ENCODE measurements at regions not wholly inside any gene's neighbourhood (a gene's known extent, or its start where the extent isn't known, plus 50 kb on each side); places are given as distances from the start of the nearest gene placed in this dataset.

- TF ChIP-seq, protein P1, sequence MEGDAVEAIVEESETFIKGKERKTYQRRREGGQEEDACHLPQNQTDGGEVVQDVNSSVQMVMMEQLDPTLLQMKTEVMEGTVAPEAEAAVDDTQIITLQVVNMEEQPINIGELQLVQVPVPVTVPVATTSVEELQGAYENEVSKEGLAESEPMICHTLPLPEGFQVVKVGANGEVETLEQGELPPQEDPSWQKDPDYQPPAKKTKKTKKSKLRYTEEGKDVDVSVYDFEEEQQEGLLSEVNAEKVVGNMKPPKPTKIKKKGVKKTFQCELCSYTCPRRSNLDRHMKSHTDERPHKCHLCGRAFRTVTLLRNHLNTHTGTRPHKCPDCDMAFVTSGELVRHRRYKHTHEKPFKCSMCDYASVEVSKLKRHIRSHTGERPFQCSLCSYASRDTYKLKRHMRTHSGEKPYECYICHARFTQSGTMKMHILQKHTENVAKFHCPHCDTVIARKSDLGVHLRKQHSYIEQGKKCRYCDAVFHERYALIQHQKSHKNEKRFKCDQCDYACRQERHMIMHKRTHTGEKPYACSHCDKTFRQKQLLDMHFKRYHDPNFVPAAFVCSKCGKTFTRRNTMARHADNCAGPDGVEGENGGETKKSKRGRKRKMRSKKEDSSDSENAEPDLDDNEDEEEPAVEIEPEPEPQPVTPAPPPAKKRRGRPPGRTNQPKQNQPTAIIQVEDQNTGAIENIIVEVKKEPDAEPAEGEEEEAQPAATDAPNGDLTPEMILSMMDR (conservative IDR thresholded peaks at IDR 0.05; ENCODE audit: low read depth in 2 of 2) = no peak
- TF ChIP-seq ETS1 (IDR thresholded peaks at IDR 0.05) = no peak
- TF ChIP-seq, protein P2, sequence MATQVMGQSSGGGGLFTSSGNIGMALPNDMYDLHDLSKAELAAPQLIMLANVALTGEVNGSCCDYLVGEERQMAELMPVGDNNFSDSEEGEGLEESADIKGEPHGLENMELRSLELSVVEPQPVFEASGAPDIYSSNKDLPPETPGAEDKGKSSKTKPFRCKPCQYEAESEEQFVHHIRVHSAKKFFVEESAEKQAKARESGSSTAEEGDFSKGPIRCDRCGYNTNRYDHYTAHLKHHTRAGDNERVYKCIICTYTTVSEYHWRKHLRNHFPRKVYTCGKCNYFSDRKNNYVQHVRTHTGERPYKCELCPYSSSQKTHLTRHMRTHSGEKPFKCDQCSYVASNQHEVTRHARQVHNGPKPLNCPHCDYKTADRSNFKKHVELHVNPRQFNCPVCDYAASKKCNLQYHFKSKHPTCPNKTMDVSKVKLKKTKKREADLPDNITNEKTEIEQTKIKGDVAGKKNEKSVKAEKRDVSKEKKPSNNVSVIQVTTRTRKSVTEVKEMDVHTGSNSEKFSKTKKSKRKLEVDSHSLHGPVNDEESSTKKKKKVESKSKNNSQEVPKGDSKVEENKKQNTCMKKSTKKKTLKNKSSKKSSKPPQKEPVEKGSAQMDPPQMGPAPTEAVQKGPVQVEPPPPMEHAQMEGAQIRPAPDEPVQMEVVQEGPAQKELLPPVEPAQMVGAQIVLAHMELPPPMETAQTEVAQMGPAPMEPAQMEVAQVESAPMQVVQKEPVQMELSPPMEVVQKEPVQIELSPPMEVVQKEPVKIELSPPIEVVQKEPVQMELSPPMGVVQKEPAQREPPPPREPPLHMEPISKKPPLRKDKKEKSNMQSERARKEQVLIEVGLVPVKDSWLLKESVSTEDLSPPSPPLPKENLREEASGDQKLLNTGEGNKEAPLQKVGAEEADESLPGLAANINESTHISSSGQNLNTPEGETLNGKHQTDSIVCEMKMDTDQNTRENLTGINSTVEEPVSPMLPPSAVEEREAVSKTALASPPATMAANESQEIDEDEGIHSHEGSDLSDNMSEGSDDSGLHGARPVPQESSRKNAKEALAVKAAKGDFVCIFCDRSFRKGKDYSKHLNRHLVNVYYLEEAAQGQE (IDR thresholded peaks at IDR 0.05; ENCODE audit: unreplicated experiment) = no peak
- no peak for TF ChIP-seq POLR2AphosphoS5 (IDR thresholded peaks at IDR 0.05; ENCODE audit: low read depth)
- TF ChIP-seq JUNB (IDR thresholded peaks at IDR 0.05; ENCODE audit: unreplicated experiment) = no peak
Measured at GRCh38 chr2:145546091-145546490, 1026.2 kb upstream of the ZEB2 start.

All from GM23338 (cell line).